Bronchial epithelial cell (primary cell): ENCODE measurements at regions not wholly inside any gene's neighbourhood (a gene's known extent, or its start where the extent isn't known, plus 50 kb on each side); places are given as distances from the start of the nearest gene placed in this dataset.
"Not testable (repeated sequence)": the region's sequence is repeated elsewhere in the genome, so short reads cannot be mapped to it uniquely, and the experiment has no call there.

Source experiments
- DNase-seq: peaks from one replicate; pipeline ENCODE4 v3.0.0-alpha.2; 2010; ENCODE audit warnings: low read depth
- FAIRE-seq: peaks from 2 replicates; lab custom pipeline; 2011; peaks lifted over from hg19 to GRCh38; lab: Jason Lieb, UNC
- H3K27me3 ChIP-seq: 2 replicates; pipeline ENCODE4 v1.5.1; 2011; ENCODE audit warnings: low read length; ENCODE audit not compliant: control insufficient read depth, insufficient read depth
- H3K36me3 ChIP-seq: 2 replicates; pipeline ENCODE4 v1.5.1; 2011; ENCODE audit warnings: low read length; ENCODE audit not compliant: control insufficient read depth, insufficient read depth
- H3K4me3 ChIP-seq: 2 replicates; pipeline ENCODE4 v1.5.1; 2011; ENCODE audit warnings: mild to moderate bottlenecking, low read depth, low read length, control low read depth
- CTCF ChIP-seq: IDR thresholded peaks from 2 replicates; pipeline ENCODE4 v1.5.1; 2011; ENCODE audit warnings: mild to moderate bottlenecking, moderate library complexity, low read length, control low read depth, inconsistent platforms; ENCODE audit not compliant: insufficient read depth, severe bottlenecking

GRCh38 chr13:86253497-86253896, 454.3 kb upstream of the SLITRK6 start:
- not testable (repeated sequence) for H3K36me3 ChIP-seq, FAIRE-seq, DNase-seq, H3K27me3 ChIP-seq, H3K4me3 ChIP-seq

DNA sequence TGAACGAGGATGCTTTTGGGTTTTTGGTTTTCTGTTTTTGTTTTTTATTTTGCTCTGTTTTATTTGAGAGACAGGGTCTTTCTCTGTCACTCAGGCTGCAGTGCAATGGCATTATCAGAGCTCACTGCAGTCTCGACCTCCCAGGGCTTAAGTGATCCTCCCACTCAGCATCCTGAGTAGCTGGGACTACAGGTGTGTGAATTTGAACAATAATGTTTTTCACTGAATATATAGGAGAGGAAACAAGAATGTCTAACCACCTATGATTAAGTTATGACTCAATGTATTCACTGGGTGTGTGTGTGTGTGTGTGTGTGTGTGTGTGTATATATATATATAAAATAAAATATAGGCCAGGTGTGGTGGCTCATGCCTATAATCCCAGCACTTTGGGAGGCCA, 456.6 kb upstream of the SLITRK6 start:
- DNase-seq, H3K4me3 ChIP-seq, H3K27me3 ChIP-seq, FAIRE-seq, H3K36me3 ChIP-seq: not testable (repeated sequence)

DNA sequence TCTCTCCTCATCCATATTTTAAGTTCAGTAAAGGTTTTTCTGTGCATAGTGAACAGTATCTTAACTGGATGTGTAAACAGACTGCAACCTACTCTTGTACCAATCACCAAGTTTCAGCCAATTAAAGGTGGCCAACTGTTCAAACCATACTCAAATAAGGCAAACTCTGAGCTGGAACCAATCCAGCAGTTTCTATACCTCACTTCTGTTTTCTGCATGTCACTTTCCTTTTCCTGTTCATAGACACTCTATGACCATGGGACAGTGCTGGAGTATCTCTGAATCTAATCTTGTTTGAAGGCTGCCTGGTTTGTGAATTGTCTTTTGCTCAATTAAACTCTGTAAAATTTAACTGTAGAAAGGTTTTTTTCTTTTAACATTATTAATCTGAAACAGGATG, 470.3 kb upstream of the SLITRK6 start:
- Histone ChIP-seq H3K4me3 (no peak overlapping the region), H3K27me3 (no peaks in the 10 kb centered on the region), H3K36me3 (no peaks in the 10 kb centered on the region)
- no peak for TF ChIP-seq CTCF
- no peak for FAIRE-seq
- DNase-seq: no peak

- H3K4me3 ChIP-seq: no peak overlapping the region
- TF ChIP-seq CTCF: no peak
- FAIRE-seq (no peak), DNase-seq (no peak)
- no peaks in the 10 kb centered on the region for H3K27me3 ChIP-seq
- H3K36me3 ChIP-seq: no peaks in the 10 kb centered on the region
These were observed 483.2 kb upstream of the SLITRK6 start for GRCh38 chr13:86282442-86282841.

GRCh38 chr13:86283031-86283430, 483.8 kb upstream of the SLITRK6 start:
- DNase-seq (no peak), FAIRE-seq (no peak)
- no peak overlapping the region for H3K4me3 ChIP-seq
- no peaks in the 10 kb centered on the region for H3K36me3 ChIP-seq
- H3K27me3 ChIP-seq: no peaks in the 10 kb centered on the region
- TF ChIP-seq CTCF: no peak

- no peak for DNase-seq
- H3K27me3 ChIP-seq: no peaks in the 10 kb centered on the region
- H3K36me3 ChIP-seq: no peaks in the 10 kb centered on the region
- no peak for FAIRE-seq
- no peak for TF ChIP-seq CTCF
- no peak overlapping the region for H3K4me3 ChIP-seq
These were observed 499.5 kb upstream of the SLITRK6 start for GRCh38 chr13:86298725-86299124.

- no peak overlapping the region for H3K4me3 ChIP-seq
- no peak for TF ChIP-seq CTCF
- no peaks in the 10 kb centered on the region for H3K36me3 ChIP-seq
- no peaks in the 10 kb centered on the region for H3K27me3 ChIP-seq
- no peak for FAIRE-seq
- DNase-seq: no peak
These were observed 499.9 kb upstream of the SLITRK6 start for GRCh38 chr13:86299128-86299527.
